Sigmoid colon (tissue), 4 donors: ENCODE measurements at regions not wholly inside any gene's neighbourhood (a gene's known extent, or its start where the extent isn't known, plus 50 kb on each side); places are given as distances from the start of the nearest gene placed in this dataset.

Experiments
- CTCF ChIP-seq, 4 experiments: fragments of 450-650 bp in 3 of 4; fragments of 200-600 bp in 1 of 4; IDR thresholded peaks; one replicate each; pipeline ENCODE4 v1.5.1; 2016 to 2019; ENCODE audit warnings: antibody characterized with exemption in 4 of 4, mild to moderate bottlenecking in 3 of 4, moderate library complexity in 2 of 4
- EP300 ChIP-seq, 4 donors: sonication (generic); formaldehyde crosslinking; IDR thresholded peaks; one replicate each; pipeline ENCODE4 v1.6.1; 2017; ENCODE audit warnings: antibody characterized with exemption in 4 of 4
- POLR2A ChIP-seq, 2 donors: fragments of 450-650 bp; IDR thresholded peaks; one replicate each; pipeline ENCODE4 v1.6.1; 2016; ENCODE audit warnings: antibody characterized with exemption in 2 of 2, mild to moderate bottlenecking in 2 of 2, moderate library complexity in 2 of 2
- POLR2AphosphoS5 ChIP-seq, 4 donors: sonication (generic); formaldehyde crosslinking; IDR thresholded peaks; one replicate each; pipeline ENCODE4 v1.6.1; 2017; ENCODE audit warnings: antibody characterized with exemption in 4 of 4

GRCh38 chr9:672851-673250 lies 168.6 kb upstream of the DMRT1 start:
- TF ChIP-seq CTCF (IDR thresholded peaks at IDR 0.05) (no peak), POLR2AphosphoS5 (IDR thresholded peaks at IDR 0.05) (no peak), POLR2A (IDR thresholded peaks at IDR 0.05) (no peak), EP300 (IDR thresholded peaks at IDR 0.05) (no peak)
